ENCODE measurements at regions not wholly inside any gene's neighbourhood (a gene's known extent, or its start where the extent isn't known, plus 50 kb on each side); places are given as distances from the start of the nearest gene placed in this dataset.

- no peak for DNase-seq (ENCODE audit: low read depth in 2 of 3, low spot score in 2 of 3)
Observed at GRCh38 chr20:7665376-7665775, 274.9 kb downstream of the HAO1 start.

- no peak for DNase-seq (ENCODE audit: low read depth in 2 of 3, low spot score in 2 of 3)
Observed at GRCh38 chr20:7667194-7667593, 273.1 kb downstream of the HAO1 start.

- no peak for DNase-seq (ENCODE audit: low read depth in 2 of 3, low spot score in 2 of 3)
Observed at GRCh38 chr20:7672571-7672970, 267.7 kb downstream of the HAO1 start.

- DNase-seq (ENCODE audit: low read depth in 2 of 3, low spot score in 2 of 3), result no peak
Observed at GRCh38 chr20:7673841-7674240, 266.4 kb downstream of the HAO1 start.

GRCh38 chr20:7682916-7683315 lies 257.3 kb downstream of the HAO1 start:
- no peak for DNase-seq (ENCODE audit: low read depth in 2 of 3, low spot score in 2 of 3)

- no peak for DNase-seq (ENCODE audit: low read depth in 2 of 3, low spot score in 2 of 3)
Observed at GRCh38 chr20:7687065-7687464, 253.2 kb downstream of the HAO1 start.

- DNase-seq (ENCODE audit: low read depth in 2 of 3, low spot score in 2 of 3), result no peak
Observed at GRCh38 chr20:7689151-7689550, 251.1 kb downstream of the HAO1 start.

GRCh38 chr20:7691647-7692269 lies 248.5 kb downstream of the HAO1 start:
- DNase-seq (ENCODE audit: low read depth in 2 of 3, low spot score in 2 of 3), result no peak

GRCh38 chr20:7692478-7692877 lies 247.8 kb downstream of the HAO1 start:
- no peak for DNase-seq (ENCODE audit: low read depth in 2 of 3, low spot score in 2 of 3)

- no peak for DNase-seq (ENCODE audit: low read depth in 2 of 3, low spot score in 2 of 3)
Observed at GRCh38 chr20:7693761-7694160, 246.5 kb downstream of the HAO1 start.

GRCh38 chr20:7695051-7695495 lies 245.2 kb downstream of the HAO1 start:
- DNase-seq (ENCODE audit: low read depth in 2 of 3, low spot score in 2 of 3), result no peak

- DNase-seq (ENCODE audit: low read depth in 2 of 3, low spot score in 2 of 3), result no peak
Observed at GRCh38 chr20:7695635-7696034, 244.6 kb downstream of the HAO1 start.

- DNase-seq (ENCODE audit: low read depth in 2 of 3, low spot score in 2 of 3), result no peak
Observed at GRCh38 chr20:7696311-7696710, 243.9 kb downstream of the HAO1 start.

- DNase-seq (ENCODE audit: low read depth in 2 of 3, low spot score in 2 of 3), result no peak
Observed at GRCh38 chr20:7702141-7702540, 238.1 kb downstream of the HAO1 start.

GRCh38 chr20:7703551-7703961 lies 236.7 kb downstream of the HAO1 start:
- DNase-seq (ENCODE audit: low read depth in 2 of 3, low spot score in 2 of 3), result no peak

- DNase-seq (ENCODE audit: low read depth in 2 of 3, low spot score in 2 of 3), result no peak
Observed at GRCh38 chr20:7703996-7704395, 236.3 kb downstream of the HAO1 start.

GRCh38 chr20:7708112-7708511 lies 232.1 kb downstream of the HAO1 start:
- no peak for DNase-seq (ENCODE audit: low read depth in 2 of 3, low spot score in 2 of 3)

GRCh38 chr20:7708782-7709181 lies 231.5 kb downstream of the HAO1 start:
- DNase-seq (ENCODE audit: low read depth in 2 of 3, low spot score in 2 of 3), result no peak

GRCh38 chr20:7710440-7710839 lies 229.8 kb downstream of the HAO1 start:
- no peak for DNase-seq (ENCODE audit: low read depth in 2 of 3, low spot score in 2 of 3)

- no peak for DNase-seq (ENCODE audit: low read depth in 2 of 3, low spot score in 2 of 3)
Observed at GRCh38 chr20:7712661-7713060, 227.6 kb downstream of the HAO1 start.

GRCh38 chr20:7714549-7714948 lies 225.7 kb downstream of the HAO1 start:
- no peak for DNase-seq (ENCODE audit: low read depth in 2 of 3, low spot score in 2 of 3)

- DNase-seq (ENCODE audit: low read depth in 2 of 3, low spot score in 2 of 3), result no peak
Observed at GRCh38 chr20:7716286-7716972, 223.8 kb downstream of the HAO1 start.

GRCh38 chr20:7722564-7722963 lies 217.7 kb downstream of the HAO1 start:
- DNase-seq (ENCODE audit: low read depth in 2 of 3, low spot score in 2 of 3), result no peak
